MM.1S (cell line): ENCODE measurements at regions not wholly inside any gene's neighbourhood (a gene's known extent, or its start where the extent isn't known, plus 50 kb on each side); places are given as distances from the start of the nearest gene placed in this dataset.
"Not testable (repeated sequence)": the region's sequence is repeated elsewhere in the genome, so short reads cannot be mapped to it uniquely, and the experiment has no call there.

Source experiments
- DNase-seq: peaks from one replicate; pipeline ENCODE4 v3.0.0-alpha.2; 2015
- H2AFZ ChIP-seq: fragments of 300-600 bp; sonication (generic); 2 replicates; pipeline ENCODE4 v1.6.0; 2016; ENCODE audit warnings: antibody characterized with exemption, low read length
- H3F3A ChIP-seq: fragments of 300-600 bp; sonication (generic); 2 replicates; pipeline ENCODE4 v1.6.1; 2016; ENCODE audit warnings: mild to moderate bottlenecking, antibody characterized with exemption, low read length, moderate library complexity, mixed read lengths; ENCODE audit not compliant: insufficient read depth
- H3K27ac ChIP-seq: fragments of 300-600 bp; sonication (generic); 2 replicates; pipeline ENCODE4 v1.5.1; 2016; ENCODE audit warnings: mild to moderate bottlenecking, low read length
- H3K27me3 ChIP-seq: fragments of 300-600 bp; sonication (generic); replicated peaks from 2 replicates; pipeline ENCODE4 v1.6.0; 2016; ENCODE audit warnings: low read length; ENCODE audit not compliant: insufficient read depth
- H3K36me3 ChIP-seq: fragments of 300-600 bp; sonication (generic); replicated peaks from 2 replicates; pipeline ENCODE4 v1.6.1; 2016; ENCODE audit warnings: mild to moderate bottlenecking, low read length, mixed read lengths; ENCODE audit not compliant: insufficient read depth
- H3K4me1 ChIP-seq: fragments of 300-600 bp; sonication (generic); 2 replicates; pipeline ENCODE4 v1.6.1; 2016; ENCODE audit warnings: low read length, mixed read lengths
- H3K4me2 ChIP-seq: fragments of 300-600 bp; sonication (generic); 2 replicates; pipeline ENCODE4 v1.6.0; 2016; ENCODE audit warnings: low read depth, low read length
- H3K4me3 ChIP-seq: fragments of 300-600 bp; sonication (generic); 2 replicates; pipeline ENCODE4 v1.5.1; 2016; ENCODE audit warnings: low read length, mixed read lengths
- H3K79me2 ChIP-seq: fragments of 300-600 bp; sonication (generic); 2 replicates; pipeline ENCODE4 v1.6.1; 2016; ENCODE audit warnings: mixed run types, low read length, mixed read lengths
- H3K9ac ChIP-seq: fragments of 300-600 bp; sonication (generic); 2 replicates; pipeline ENCODE4 v1.6.1; 2016; ENCODE audit warnings: low read length, mixed read lengths
- H3K9me2 ChIP-seq: fragments of 300-600 bp; sonication (generic); replicated peaks from 2 replicates; pipeline ENCODE4 v1.6.1; 2016; ENCODE audit warnings: mild to moderate bottlenecking, low read length, mixed read lengths; ENCODE audit not compliant: insufficient read depth
- H3K9me3 ChIP-seq: fragments of 300-600 bp; sonication (generic); replicated peaks from 2 replicates; pipeline ENCODE4 v1.6.1; 2016; ENCODE audit warnings: mild to moderate bottlenecking, low read length, mixed read lengths; ENCODE audit not compliant: insufficient read depth
- H4K20me1 ChIP-seq: fragments of 300-600 bp; sonication (generic); 2 replicates; pipeline ENCODE4 v1.6.1; 2016; ENCODE audit warnings: mild to moderate bottlenecking, low read length, moderate library complexity, mixed read lengths; ENCODE audit not compliant: insufficient read depth
- CTCF ChIP-seq: fragments of 300-600 bp; sonication (generic); IDR thresholded peaks from 2 replicates; pipeline ENCODE4 v1.5.1; 2016; ENCODE audit warnings: antibody characterized with exemption, low read length, mixed read lengths
- EZH2 ChIP-seq: fragments of 300-600 bp; sonication (generic); optimal IDR thresholded peaks from 2 replicates; pipeline ENCODE3; 2017; ENCODE audit warnings: low read depth, mild to moderate bottlenecking, antibody characterized with exemption, low read length, mixed read lengths
- EZH2phosphoT487 ChIP-seq: fragments of 300-600 bp; sonication (generic); IDR thresholded peaks from 2 replicates; pipeline ENCODE4 v1.6.1; 2018; ENCODE audit warnings: antibody characterized with exemption, low read length

- Histone ChIP-seq H3K27ac (no peak overlapping the region), H3K79me2 (no peaks in the 10 kb centered on the region), H3K36me3 (no peaks in the 10 kb centered on the region), H4K20me1 (no peaks in the 10 kb centered on the region), H3K4me2 (no peak overlapping the region), H3K27me3 (no peaks in the 10 kb centered on the region), H3K4me1 (no peaks in the 10 kb centered on the region), H3K9me3 (no peaks in the 10 kb centered on the region), H3K9ac (no peak overlapping the region), H3K4me3 (no peak overlapping the region), H2AFZ (no peak overlapping the region), H3F3A (no peaks in the 10 kb centered on the region), H3K9me2 (no peaks in the 10 kb centered on the region)
- no peak for DNase-seq
- no peak for TF ChIP-seq EZH2phosphoT487
- no peak for TF ChIP-seq CTCF
- TF ChIP-seq EZH2: no peak
Observed at GRCh38 chr4:131006388-131006787, 1910.4 kb downstream of the C4orf33 start.

- not testable (repeated sequence) for H4K20me1 ChIP-seq, H3F3A ChIP-seq, H3K9me3 ChIP-seq, H3K4me1 ChIP-seq, H3K79me2 ChIP-seq, H3K27me3 ChIP-seq, H2AFZ ChIP-seq, DNase-seq, H3K27ac ChIP-seq, H3K9me2 ChIP-seq, H3K4me2 ChIP-seq, H3K9ac ChIP-seq, H3K4me3 ChIP-seq, H3K36me3 ChIP-seq
Observed at GRCh38 chr4:131011961-131012360, 1916.0 kb downstream of the C4orf33 start.

DNA sequence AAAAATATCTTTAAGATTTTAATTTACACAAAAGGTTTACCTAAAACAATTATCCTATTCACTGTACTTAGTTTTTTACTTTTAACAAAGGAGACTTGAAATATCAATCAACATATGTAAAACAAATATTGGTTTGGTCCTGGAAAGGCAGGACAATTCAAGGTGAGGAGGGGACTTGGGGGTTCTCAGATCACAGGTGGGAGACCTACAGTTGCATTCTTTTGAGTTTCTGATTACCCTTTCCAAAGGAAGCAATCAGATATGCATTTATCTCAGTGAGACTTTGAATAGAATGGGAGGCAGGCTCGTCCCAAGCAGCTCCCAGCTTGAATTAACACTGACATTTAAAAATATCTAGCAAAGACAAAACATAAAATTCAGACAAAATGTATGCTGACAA, 1917.3 kb downstream of the C4orf33 start:
- H3K27me3 ChIP-seq: no peaks in the 10 kb centered on the region
- H3K36me3 ChIP-seq: no peaks in the 10 kb centered on the region
- no peak overlapping the region for H3K4me2 ChIP-seq
- H3K9ac ChIP-seq: no peak overlapping the region
- no peak overlapping the region for H3K4me3 ChIP-seq
- no peak for TF ChIP-seq EZH2phosphoT487
- TF ChIP-seq EZH2: no peak
- no peak for TF ChIP-seq CTCF
- no peaks in the 10 kb centered on the region for H3K4me1 ChIP-seq
- H3K9me3 ChIP-seq: no peaks in the 10 kb centered on the region
- no peak for DNase-seq
- no peak overlapping the region for H2AFZ ChIP-seq
- H3K27ac ChIP-seq: no peak overlapping the region
- H4K20me1 ChIP-seq: no peaks in the 10 kb centered on the region
- H3K9me2 ChIP-seq: no peaks in the 10 kb centered on the region
- H3F3A ChIP-seq: no peaks in the 10 kb centered on the region
- H3K79me2 ChIP-seq: no peaks in the 10 kb centered on the region

- Histone ChIP-seq H3K9me3 (no peaks in the 10 kb centered on the region), H3K79me2 (no peaks in the 10 kb centered on the region), H3K9ac (no peak overlapping the region), H3K36me3 (no peaks in the 10 kb centered on the region), H3F3A (no peaks in the 10 kb centered on the region), H4K20me1 (no peaks in the 10 kb centered on the region), H3K4me3 (no peak overlapping the region), H3K27ac (no peak overlapping the region), H3K4me2 (no peak overlapping the region), H3K27me3 (no peaks in the 10 kb centered on the region), H2AFZ (no peak overlapping the region), H3K4me1 (no peaks in the 10 kb centered on the region), H3K9me2 (no peaks in the 10 kb centered on the region)
- no peak for DNase-seq
- no peak for TF ChIP-seq EZH2phosphoT487
- no peak for TF ChIP-seq CTCF
- no peak for TF ChIP-seq EZH2
Observed at GRCh38 chr4:131026771-131027170, 1930.8 kb downstream of the C4orf33 start.
